GM21786 (cell line): ENCODE measurements at regions not wholly inside any gene's neighbourhood (a gene's known extent, or its start where the extent isn't known, plus 50 kb on each side); places are given as distances from the start of the nearest gene placed in this dataset.
"Not testable (repeated sequence)": the region's sequence is repeated elsewhere in the genome, so short reads cannot be mapped to it uniquely, and the experiment has no call there.

Experiments
- ATAC-seq: cut with Tn5 transposase; IDR thresholded peaks from one replicate; pipeline ENCODE4 v1.9.1; 2021; ENCODE audit not compliant: unreplicated experiment

GRCh38 chr3:191813245-191813644 is 352.3 kb downstream of the PYDC2 start:
- no peak for ATAC-seq

GRCh38 chr3:191848818-191849217 is 387.9 kb downstream of the PYDC2 start:
- ATAC-seq = no peak

- no peak for ATAC-seq
Measured at GRCh38 chr3:191859531-191859930, 398.6 kb downstream of the PYDC2 start.

GRCh38 chr3:191869738-191870415 is 408.9 kb downstream of the PYDC2 start:
- ATAC-seq = no peak

GRCh38 chr3:191873736-191874135 is 412.8 kb downstream of the PYDC2 start:
- no peak for ATAC-seq

GRCh38 chr3:191882289-191882688 is 421.3 kb downstream of the PYDC2 start:
- ATAC-seq = no peak

- no peak for ATAC-seq
Measured at GRCh38 chr3:191884132-191884531, 423.2 kb downstream of the PYDC2 start.

- ATAC-seq = no peak
Measured at GRCh38 chr3:191889106-191889505, 428.1 kb downstream of the PYDC2 start.

- ATAC-seq = no peak
Measured at GRCh38 chr3:191889756-191890155, 428.8 kb downstream of the PYDC2 start.

- no peak for ATAC-seq
Measured at GRCh38 chr3:191894406-191894805, 433.4 kb downstream of the PYDC2 start.

GRCh38 chr3:191901741-191902140 is 440.8 kb downstream of the PYDC2 start:
- no peak for ATAC-seq

- ATAC-seq = no peak
Measured at GRCh38 chr3:191912616-191913204, 451.7 kb downstream of the PYDC2 start.

GRCh38 chr3:191915712-191916111 is 454.7 kb downstream of the PYDC2 start:
- ATAC-seq = no peak

- ATAC-seq = no peak
Measured at GRCh38 chr3:191919491-191920026, 458.6 kb downstream of the PYDC2 start.

GRCh38 chr3:191922570-191922969 is 461.6 kb downstream of the PYDC2 start:
- ATAC-seq = no peak

GRCh38 chr3:191927183-191927817 is 466.3 kb downstream of the PYDC2 start:
- not testable (repeated sequence) for ATAC-seq

GRCh38 chr3:191927998-191928397 is 467.0 kb downstream of the PYDC2 start:
- not testable (repeated sequence) for ATAC-seq

- ATAC-seq = peak; percentile 43
Measured at GRCh38 chr3:191944835-191945234, 483.9 kb downstream of the PYDC2 start.

GRCh38 chr3:191952186-191952585 is 491.2 kb downstream of the PYDC2 start:
- no peak for ATAC-seq

- ATAC-seq = no peak
Measured at GRCh38 chr3:191952609-191953008, 491.6 kb downstream of the PYDC2 start.

- peak; percentile 60 for ATAC-seq
Measured at GRCh38 chr3:191958980-191959671, 498.2 kb downstream of the PYDC2 start.
